ENCODE measurements at regions not wholly inside any gene's neighbourhood (a gene's known extent, or its start where the extent isn't known, plus 50 kb on each side); places are given as distances from the start of the nearest gene placed in this dataset.
"Not testable (repeated sequence)": the region's sequence is repeated elsewhere in the genome, so short reads cannot be mapped to it uniquely, and the experiment has no call there.

- ChIA-PET POLR2A (ENCODE audit: unreplicated experiment) (no interaction called here), CTCF (no interaction called here)
- BruUV-seq (replicated peaks), result no TSS peak
- H3K4me1 ChIP-seq (ENCODE audit: control insufficient read depth, insufficient read depth, low read length), result peaks cover 4% of the 10 kb centered on the region; the same call in 1 of the 2 replicates
- in situ Hi-C loops (cut with MboI; ENCODE audit: low sequenced_read_pairs), result no loop called here
- intact Hi-C loops (cut with micrococcal nuclease), result no loop called here
- H3K4me3 ChIP-seq (ENCODE audit: insufficient read depth, low read depth, low read length), result no peak overlapping the region
- H2BK20ac ChIP-seq (ENCODE audit: low read depth, low read length), result no peak overlapping the region
- H3K9ac ChIP-seq (ENCODE audit: low read depth, low read length), result no peak overlapping the region
- no peak overlapping the region for H2BK5ac ChIP-seq (ENCODE audit: low read depth, low read length, poor library complexity, severe bottlenecking)
- H4K5ac ChIP-seq (ENCODE audit: low read depth, low read length), result no peak overlapping the region
- H2AFZ ChIP-seq (replicated peaks; ENCODE audit: low read length, poor library complexity), result no peak overlapping the region
- H2AK5ac ChIP-seq (ENCODE audit: low read depth, low read length), result peak overlapping the region; percentile 57; the same call in 1 of the 2 replicates
- H2AK9ac ChIP-seq (replicated peaks; ENCODE audit: low read depth, low read length, poor library complexity), result no peak overlapping the region
- no peak for ATAC-seq (ENCODE audit: low read depth)
- H3K4ac ChIP-seq (ENCODE audit: low read depth, low read length), result no peak overlapping the region
- H4K20me1 ChIP-seq (ENCODE audit: insufficient read depth, low read length), result no peaks in the 10 kb centered on the region
- TF ChIP-seq MAZ (IDR thresholded peaks at IDR 0.05; ENCODE audit: borderline replicate concordance, low read depth, low read length) (no peak), NFE2L2 (IDR thresholded peaks at IDR 0.05; ENCODE audit: low read depth, low read length) (no peak), MXI1 (IDR thresholded peaks at IDR 0.05; ENCODE audit: borderline replicate concordance, low read depth, low read length) (no peak), CTCF (conservative IDR thresholded peaks at IDR 0.05; ENCODE audit: low read depth, low read length) (no peak), RCOR1 (IDR thresholded peaks at IDR 0.05; ENCODE audit: insufficient replicate concordance, low read length) (no peak), MAFK (IDR thresholded peaks at IDR 0.05; ENCODE audit: low read depth, low read length) (no peak), RFX5 (IDR thresholded peaks at IDR 0.05; ENCODE audit: low read depth, low read length) (no peak)
- no peaks in the 10 kb centered on the region for H3K27me3 ChIP-seq (ENCODE audit: control insufficient read depth, insufficient read depth, low read length)
- H3K9me3 ChIP-seq (ENCODE audit: control insufficient read depth, insufficient read depth, low read length), result no peaks in the 10 kb centered on the region
- WGBS, 2 experiments (ENCODE audit: extremely low coverage in 2 of 2, insufficient read length in 1 of 2), result no CpG with 5 or more reads among the region's 1 CpG
- no peak overlapping the region for H3K4me2 ChIP-seq (ENCODE audit: low read depth, low read length)
- no peak overlapping the region for H3K27ac ChIP-seq (ENCODE audit: insufficient read depth, low read length)
- H4K8ac ChIP-seq (ENCODE audit: low read depth in 2 of 2, low read length in 2 of 2), result no peak overlapping the region
- peak overlapping the region; percentile 18; the same call in 1 of the 2 replicates for H3K18ac ChIP-seq (ENCODE audit: low read depth, low read length)
- dilution Hi-C loops (cut with HindIII; ENCODE audit: low sequenced_read_pairs, unreplicated experiment), result no loop called here
- no peak overlapping the region for H4K91ac ChIP-seq (ENCODE audit: insufficient read depth, low read depth, low read length)
- no peak overlapping the region for H3K23ac ChIP-seq (ENCODE audit: low read depth, low read length)
- no peak for DNase-seq
- H3K36me3 ChIP-seq (ENCODE audit: control insufficient read depth, insufficient read depth, low read length), result no peaks in the 10 kb centered on the region
- H3K9me1 ChIP-seq (ENCODE audit: insufficient read depth, low read length), result no peaks in the 10 kb centered on the region
- H3K79me1 ChIP-seq (ENCODE audit: low read depth in 1 of 2, low read length in 2 of 2), result no peaks in the 10 kb centered on the region
- H2BK15ac ChIP-seq (ENCODE audit: low read depth, low read length), result no peak overlapping the region
- no peak overlapping the region for H3K14ac ChIP-seq (replicated peaks; ENCODE audit: low read depth, low read length)
- H3K56ac ChIP-seq (ENCODE audit: extremely low read depth, insufficient read depth, low read length), result no peak overlapping the region
- no peak overlapping the region; the same call in 1 of the 2 replicates for H2BK120ac ChIP-seq (ENCODE audit: low read depth, low read length)
Observed at GRCh38 chr1:100661176-100661575, 58.4 kb upstream of the VCAM1 start.

GRCh38 chr1:100668494-100668893 lies 51.0 kb upstream of the VCAM1 start:
- H2BK20ac ChIP-seq (ENCODE audit: low read depth, low read length); H3K4ac ChIP-seq (ENCODE audit: low read depth, low read length); dilution Hi-C loops (cut with HindIII; ENCODE audit: low sequenced_read_pairs, unreplicated experiment); H3K36me3 ChIP-seq (ENCODE audit: control insufficient read depth, insufficient read depth, low read length); H2AFZ ChIP-seq (replicated peaks; ENCODE audit: low read length, poor library complexity); H3K9me1 ChIP-seq (ENCODE audit: insufficient read depth, low read length); H3K27ac ChIP-seq (ENCODE audit: insufficient read depth, low read length); H3K27me3 ChIP-seq (ENCODE audit: control insufficient read depth, insufficient read depth, low read length); ATAC-seq (ENCODE audit: low read depth); H3K4me2 ChIP-seq (ENCODE audit: low read depth, low read length); in situ Hi-C loops (cut with MboI; ENCODE audit: low sequenced_read_pairs); H3K56ac ChIP-seq (ENCODE audit: extremely low read depth, insufficient read depth, low read length); H2BK5ac ChIP-seq (ENCODE audit: low read depth, low read length, poor library complexity, severe bottlenecking); H3K23ac ChIP-seq (ENCODE audit: low read depth, low read length); H3K4me3 ChIP-seq (ENCODE audit: insufficient read depth, low read depth, low read length); H2AK5ac ChIP-seq (ENCODE audit: low read depth, low read length); H2AK9ac ChIP-seq (replicated peaks; ENCODE audit: low read depth, low read length, poor library complexity); H2BK15ac ChIP-seq (ENCODE audit: low read depth, low read length); H3K14ac ChIP-seq (replicated peaks; ENCODE audit: low read depth, low read length); POLR2A ChIA-PET (ENCODE audit: unreplicated experiment); intact Hi-C loops (cut with micrococcal nuclease); H3K9me3 ChIP-seq (ENCODE audit: control insufficient read depth, insufficient read depth, low read length); H4K8ac ChIP-seq (ENCODE audit: low read depth in 2 of 2, low read length in 2 of 2); H4K91ac ChIP-seq (ENCODE audit: insufficient read depth, low read depth, low read length); DNase-seq; H3K79me1 ChIP-seq (ENCODE audit: low read depth in 1 of 2, low read length in 2 of 2); H4K5ac ChIP-seq (ENCODE audit: low read depth, low read length); BruUV-seq (replicated peaks); H3K9ac ChIP-seq (ENCODE audit: low read depth, low read length); H4K20me1 ChIP-seq (ENCODE audit: insufficient read depth, low read length); H2BK120ac ChIP-seq (ENCODE audit: low read depth, low read length); H3K4me1 ChIP-seq (ENCODE audit: control insufficient read depth, insufficient read depth, low read length): not testable (repeated sequence)
- WGBS, 2 experiments (ENCODE audit: extremely low coverage in 2 of 2, insufficient read length in 1 of 2), result 86% methylated on average over 2 of the region's 7 CpGs; no CpG with 5 or more reads in 1 of the 2 experiments
- peak overlapping the region; percentile 19; the same call in 1 of the 2 replicates for H3K18ac ChIP-seq (ENCODE audit: low read depth, low read length)
- CTCF ChIA-PET, result interaction anchor here (0.5 kb wide), 1 partner anchor 132 kb away, joined by 3 read pairs; no protein-coding TSS in a partner anchor
